Activated naive CD4-positive, alpha-beta T cell treated with anti-CD3 and anti-CD28 coated beads, Interleukin-2, amount 50 U/mL, for 24 hours (primary cell): ENCODE measurements at regions not wholly inside any gene's neighbourhood (a gene's known extent, or its start where the extent isn't known, plus 50 kb on each side); places are given as distances from the start of the nearest gene placed in this dataset.

Experiments used
- H3K27ac Mint-ChIP-seq: one replicate; pipeline ENCODE4 v1.8.0; 2021; ENCODE audit warnings: mild to moderate bottlenecking, mixed read lengths
- H3K27me3 Mint-ChIP-seq: one replicate; pipeline ENCODE4 v1.8.0; 2021; ENCODE audit warnings: mixed read lengths
- H3K36me3 Mint-ChIP-seq: one replicate; pipeline ENCODE4 v1.8.0; 2021; ENCODE audit warnings: mixed read lengths
- H3K4me1 Mint-ChIP-seq: one replicate; pipeline ENCODE4 v1.8.0; 2021; ENCODE audit warnings: mixed read lengths
- H3K4me3 Mint-ChIP-seq: one replicate; pipeline ENCODE4 v1.8.0; 2021; ENCODE audit warnings: mild to moderate bottlenecking, mixed read lengths
- H3K9me3 Mint-ChIP-seq: one replicate; pipeline ENCODE4 v1.8.0; 2021; ENCODE audit warnings: mixed read lengths

DNA sequence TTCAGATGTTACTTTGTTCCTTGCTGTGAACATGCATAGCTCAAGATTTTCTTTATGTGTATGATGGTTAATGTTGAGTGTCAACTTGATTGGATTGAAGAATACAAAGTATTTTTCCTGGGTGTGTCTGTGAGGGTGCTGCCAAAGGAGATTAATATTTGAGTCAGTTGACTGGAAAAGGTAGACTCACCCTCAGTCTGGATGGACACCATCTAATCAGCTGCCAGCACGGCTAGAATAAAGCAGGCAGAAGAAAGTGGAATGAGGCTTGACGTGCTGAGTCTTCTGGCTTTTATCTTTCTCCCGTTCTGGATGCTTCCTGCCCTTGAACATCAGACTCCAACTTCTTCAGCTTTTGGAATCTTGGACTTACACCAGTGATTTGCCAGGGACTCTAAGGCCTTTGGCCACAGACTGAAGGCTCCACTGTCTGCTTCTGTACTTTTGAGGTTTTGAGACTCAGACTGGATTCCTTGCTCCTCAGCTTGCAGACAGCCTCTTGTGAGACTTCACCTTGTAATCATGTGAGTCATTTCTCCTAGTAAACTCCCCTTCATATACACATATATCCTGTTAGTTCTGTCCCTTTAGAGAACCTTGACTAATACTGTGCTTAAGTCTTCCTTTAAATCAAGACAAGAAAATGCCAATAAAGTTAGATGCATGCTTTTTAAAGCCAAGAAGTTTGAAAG lies 626.6 kb downstream of the KCNT2 start:
- no peaks in the 10 kb centered on the region for H3K9me3 Mint-ChIP-seq
- no peak overlapping the region for H3K4me3 Mint-ChIP-seq
- no peak overlapping the region for H3K27ac Mint-ChIP-seq
- no peaks in the 10 kb centered on the region for H3K36me3 Mint-ChIP-seq
- no peaks in the 10 kb centered on the region for H3K27me3 Mint-ChIP-seq
- H3K4me1 Mint-ChIP-seq: no peaks in the 10 kb centered on the region

DNA sequence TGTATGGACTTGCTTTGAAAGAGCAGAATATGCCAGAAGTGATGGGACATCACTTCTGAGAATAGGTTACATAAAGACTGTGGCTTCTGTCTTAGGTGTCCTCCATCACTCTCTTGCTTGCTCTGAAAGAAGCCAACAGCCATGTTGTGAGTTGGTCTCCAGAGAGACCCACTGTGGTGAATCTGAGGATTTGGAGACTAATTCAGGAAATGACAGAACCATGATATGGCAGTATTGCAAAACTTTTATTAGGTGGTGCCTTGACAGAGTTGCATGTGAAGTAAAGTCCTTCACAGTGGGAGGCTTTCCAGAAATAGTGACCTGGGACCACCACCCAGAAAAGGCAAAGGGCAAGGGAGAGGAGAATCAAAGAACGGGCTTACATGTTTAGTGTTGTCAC lies 628.6 kb downstream of the KCNT2 start:
- no peaks in the 10 kb centered on the region for H3K36me3 Mint-ChIP-seq
- no peaks in the 10 kb centered on the region for H3K27me3 Mint-ChIP-seq
- H3K27ac Mint-ChIP-seq: no peak overlapping the region
- H3K4me3 Mint-ChIP-seq: no peak overlapping the region
- H3K9me3 Mint-ChIP-seq: no peaks in the 10 kb centered on the region
- no peaks in the 10 kb centered on the region for H3K4me1 Mint-ChIP-seq

DNA sequence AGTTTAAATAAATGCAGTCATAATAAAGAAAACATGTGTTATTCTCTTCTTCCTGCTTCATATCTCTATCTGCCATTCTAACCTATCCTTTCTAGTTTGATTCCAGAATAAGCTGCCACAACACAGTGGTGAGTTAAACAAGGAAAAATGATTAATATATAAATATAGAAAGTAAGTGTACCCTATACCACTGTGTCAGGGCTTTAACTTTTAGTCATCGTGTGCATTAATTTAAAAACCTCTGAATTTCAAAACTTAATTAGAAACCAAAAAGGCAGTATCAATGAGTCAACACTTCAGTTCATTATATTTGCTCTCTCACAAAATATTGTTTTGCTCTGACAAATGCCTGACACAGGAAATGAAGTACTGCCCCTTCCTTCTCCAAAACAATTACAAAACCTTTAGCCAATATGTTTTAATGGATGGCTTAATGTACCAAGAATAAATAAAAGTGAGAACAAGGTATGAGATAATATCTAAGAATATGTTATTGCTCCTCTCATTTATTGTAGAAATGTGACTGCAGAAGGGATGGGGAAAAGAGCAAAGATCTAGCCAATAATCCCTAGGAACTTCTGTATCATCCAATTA lies 634.8 kb downstream of the KCNT2 start:
- Mint-ChIP-seq H3K4me3 (no peak overlapping the region), H3K36me3 (no peaks in the 10 kb centered on the region), H3K9me3 (no peaks in the 10 kb centered on the region), H3K27me3 (no peaks in the 10 kb centered on the region), H3K27ac (no peak overlapping the region), H3K4me1 (no peaks in the 10 kb centered on the region)

DNA sequence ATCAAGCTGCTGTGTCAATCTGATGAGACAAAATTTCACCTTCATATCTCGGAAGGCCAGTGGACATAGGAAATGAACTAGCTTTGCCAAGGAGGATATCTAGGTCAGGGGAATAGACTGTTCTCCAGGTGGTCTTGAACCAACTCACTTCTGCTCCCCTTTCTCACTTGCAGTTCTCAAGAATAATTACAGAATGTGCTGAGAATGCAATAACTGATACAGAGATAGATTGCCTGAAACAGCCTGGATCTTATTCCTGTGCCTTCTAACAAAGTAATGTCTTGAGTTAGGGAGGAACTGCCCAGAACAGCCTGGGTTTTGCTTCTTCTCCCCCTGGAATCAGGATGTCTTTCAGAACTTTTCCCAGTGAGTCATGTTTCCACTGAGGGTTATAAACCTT lies 636.7 kb downstream of the KCNT2 start:
- Mint-ChIP-seq H3K4me3 (no peak overlapping the region), H3K36me3 (no peaks in the 10 kb centered on the region), H3K27me3 (no peaks in the 10 kb centered on the region), H3K4me1 (no peaks in the 10 kb centered on the region), H3K9me3 (no peaks in the 10 kb centered on the region), H3K27ac (no peak overlapping the region)

DNA sequence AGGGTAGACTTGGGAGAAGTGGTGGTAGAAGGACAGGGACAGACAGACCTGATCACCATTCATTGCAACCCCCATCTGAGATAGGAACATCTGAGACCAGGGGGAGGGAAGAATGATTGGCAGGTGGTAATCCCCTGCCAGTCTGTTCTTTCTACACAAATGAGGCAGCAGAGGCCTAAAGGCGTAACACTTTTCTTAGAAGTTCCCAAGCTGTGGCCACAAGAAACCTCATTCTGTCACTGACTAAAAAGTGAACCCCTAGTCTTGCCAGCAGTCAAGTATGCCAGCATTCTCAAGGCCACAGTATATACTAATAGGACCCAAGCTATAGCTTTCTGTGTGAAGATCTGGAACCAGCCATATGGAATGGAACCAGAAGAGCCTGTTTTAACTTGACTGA lies 638.0 kb downstream of the KCNT2 start:
- no peaks in the 10 kb centered on the region for H3K9me3 Mint-ChIP-seq
- no peaks in the 10 kb centered on the region for H3K27me3 Mint-ChIP-seq
- no peak overlapping the region for H3K4me3 Mint-ChIP-seq
- H3K27ac Mint-ChIP-seq: no peak overlapping the region
- no peaks in the 10 kb centered on the region for H3K4me1 Mint-ChIP-seq
- H3K36me3 Mint-ChIP-seq: no peaks in the 10 kb centered on the region

DNA sequence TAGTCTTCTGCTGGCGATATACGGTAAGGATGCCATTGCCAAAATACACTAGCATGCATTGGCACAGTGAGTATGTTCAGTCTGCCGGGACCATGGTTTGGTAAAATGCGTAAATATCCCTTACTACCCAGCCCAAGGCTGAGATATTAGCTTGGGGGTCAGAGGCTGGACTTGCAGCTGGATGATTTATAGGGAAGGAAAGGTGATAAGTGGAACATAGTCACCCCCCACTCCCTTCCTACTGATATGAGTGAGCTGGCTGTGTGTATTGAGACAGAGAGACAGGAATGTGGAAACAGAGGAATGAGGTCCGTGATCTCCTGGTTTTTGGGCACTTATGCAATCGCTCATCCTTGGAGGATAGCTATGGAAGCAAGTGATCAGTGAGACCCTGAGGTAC lies 642.8 kb downstream of the KCNT2 start:
- Mint-ChIP-seq H3K27ac (no peak overlapping the region), H3K4me3 (no peak overlapping the region), H3K36me3 (no peaks in the 10 kb centered on the region), H3K4me1 (no peaks in the 10 kb centered on the region), H3K27me3 (no peaks in the 10 kb centered on the region), H3K9me3 (no peaks in the 10 kb centered on the region)

DNA sequence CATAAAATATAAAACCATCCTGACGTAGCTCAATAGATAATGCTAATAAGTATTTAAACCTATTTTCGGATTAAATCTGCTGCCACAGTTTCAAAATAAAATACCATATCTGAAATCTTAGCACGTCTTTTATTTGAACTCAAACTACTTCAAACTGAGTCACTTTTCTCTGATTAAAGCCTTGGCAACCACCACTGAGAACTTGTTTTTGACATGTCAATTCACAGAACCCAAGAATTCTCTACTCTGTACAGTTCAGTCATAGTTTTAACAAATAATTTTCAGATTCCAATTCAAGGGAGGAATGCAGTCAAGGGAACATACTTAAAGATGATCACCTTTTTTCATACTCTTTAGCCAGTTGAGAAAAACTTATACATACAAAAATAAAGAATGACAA lies 643.2 kb downstream of the KCNT2 start:
- Mint-ChIP-seq H3K4me3 (no peak overlapping the region), H3K4me1 (no peaks in the 10 kb centered on the region), H3K27me3 (no peaks in the 10 kb centered on the region), H3K27ac (no peak overlapping the region), H3K9me3 (no peaks in the 10 kb centered on the region), H3K36me3 (no peaks in the 10 kb centered on the region)

DNA sequence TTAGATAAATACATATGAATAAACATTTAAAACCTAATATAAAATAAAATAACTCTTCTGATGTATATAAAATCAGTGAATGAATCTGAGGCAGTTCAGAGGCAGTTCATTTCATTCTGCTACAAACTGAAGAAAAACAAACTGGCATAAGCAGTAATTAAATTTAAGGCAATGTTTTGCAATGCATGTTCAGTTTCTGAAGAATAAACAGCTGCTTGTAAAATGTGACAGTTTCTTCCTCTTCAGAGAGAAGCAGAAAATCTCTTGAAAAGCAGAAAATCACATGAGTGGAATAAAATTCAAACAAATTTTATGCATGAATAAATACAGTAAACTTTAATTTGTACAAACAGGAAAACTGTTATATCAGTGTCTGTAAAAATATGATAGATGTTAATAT lies 643.7 kb downstream of the KCNT2 start:
- H3K9me3 Mint-ChIP-seq: no peaks in the 10 kb centered on the region
- no peak overlapping the region for H3K4me3 Mint-ChIP-seq

DNA sequence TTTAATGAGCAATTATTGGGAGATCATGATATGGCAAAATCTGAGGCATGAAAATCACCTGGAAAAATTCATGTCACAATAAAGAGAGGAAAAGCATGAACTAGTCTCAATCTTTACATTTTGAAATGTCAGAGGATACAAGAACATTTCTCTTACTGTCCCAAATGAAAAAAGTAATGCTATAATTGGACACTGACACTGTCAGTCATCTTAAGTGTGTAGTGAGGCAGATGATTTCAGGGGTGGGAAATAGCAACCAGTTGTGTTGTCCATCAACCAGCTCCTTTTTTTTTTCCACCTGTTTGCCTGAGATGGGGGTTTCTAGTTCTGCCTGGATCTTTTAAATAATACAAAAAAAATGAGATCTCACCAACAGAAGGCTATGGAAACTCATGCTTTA lies 646.2 kb downstream of the KCNT2 start:
- H3K27me3 Mint-ChIP-seq: no peaks in the 10 kb centered on the region

More for the DNA sequence above, 643.7 kb downstream of the KCNT2 start:
- Mint-ChIP-seq H3K27me3 (no peaks in the 10 kb centered on the region), H3K36me3 (no peaks in the 10 kb centered on the region), H3K4me1 (no peaks in the 10 kb centered on the region), H3K27ac (no peak overlapping the region)

DNA sequence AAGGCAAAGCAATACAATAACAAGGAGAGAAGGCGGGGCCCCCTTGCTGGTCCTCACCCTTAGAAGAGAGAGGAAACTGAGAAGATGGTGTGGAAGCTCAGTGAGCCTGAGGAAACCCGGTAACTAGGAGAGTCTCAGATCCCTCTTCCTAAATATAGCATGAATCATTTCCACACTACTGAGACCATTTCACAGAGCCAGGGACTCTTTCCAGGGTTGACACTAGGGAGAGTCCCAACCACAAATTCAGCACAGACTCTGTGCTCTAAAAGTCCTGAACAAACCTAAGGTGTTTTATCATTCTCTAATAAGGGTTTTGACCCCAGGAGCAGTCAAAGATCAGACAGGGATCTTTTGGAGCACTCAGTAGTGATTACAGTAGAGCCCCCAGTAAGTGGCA lies 647.7 kb downstream of the KCNT2 start:
- Mint-ChIP-seq H3K4me1 (no peaks in the 10 kb centered on the region), H3K27ac (no peak overlapping the region), H3K4me3 (no peak overlapping the region), H3K27me3 (no peaks in the 10 kb centered on the region), H3K36me3 (no peaks in the 10 kb centered on the region), H3K9me3 (no peaks in the 10 kb centered on the region)

More for the DNA sequence above, 646.2 kb downstream of the KCNT2 start:
- no peak overlapping the region for H3K27ac Mint-ChIP-seq
- no peaks in the 10 kb centered on the region for H3K36me3 Mint-ChIP-seq
- no peaks in the 10 kb centered on the region for H3K4me1 Mint-ChIP-seq
- no peaks in the 10 kb centered on the region for H3K9me3 Mint-ChIP-seq
- no peak overlapping the region for H3K4me3 Mint-ChIP-seq

DNA sequence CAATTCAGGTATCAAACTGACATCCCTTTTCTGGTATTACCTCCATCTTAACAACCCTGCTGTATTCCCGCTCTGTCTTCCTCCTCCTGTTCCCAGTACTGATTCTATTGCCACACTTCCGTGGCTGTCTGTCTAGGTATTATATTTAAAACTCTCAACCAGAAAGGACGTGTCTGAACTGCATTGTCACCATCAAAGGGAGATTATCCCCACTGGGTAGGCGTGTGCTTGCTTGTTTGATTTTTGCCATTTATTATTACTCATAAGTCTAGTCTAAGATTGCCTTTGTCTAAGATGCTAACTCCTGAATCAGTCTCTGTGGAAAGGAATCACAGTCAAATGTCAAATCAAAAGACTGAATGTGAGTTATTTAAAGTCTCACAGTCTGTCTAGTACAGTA lies 650.1 kb downstream of the KCNT2 start:
- H3K27ac Mint-ChIP-seq: no peak overlapping the region
- no peaks in the 10 kb centered on the region for H3K9me3 Mint-ChIP-seq
- no peak overlapping the region for H3K4me3 Mint-ChIP-seq
- no peaks in the 10 kb centered on the region for H3K36me3 Mint-ChIP-seq
- no peaks in the 10 kb centered on the region for H3K4me1 Mint-ChIP-seq
- no peaks in the 10 kb centered on the region for H3K27me3 Mint-ChIP-seq

DNA sequence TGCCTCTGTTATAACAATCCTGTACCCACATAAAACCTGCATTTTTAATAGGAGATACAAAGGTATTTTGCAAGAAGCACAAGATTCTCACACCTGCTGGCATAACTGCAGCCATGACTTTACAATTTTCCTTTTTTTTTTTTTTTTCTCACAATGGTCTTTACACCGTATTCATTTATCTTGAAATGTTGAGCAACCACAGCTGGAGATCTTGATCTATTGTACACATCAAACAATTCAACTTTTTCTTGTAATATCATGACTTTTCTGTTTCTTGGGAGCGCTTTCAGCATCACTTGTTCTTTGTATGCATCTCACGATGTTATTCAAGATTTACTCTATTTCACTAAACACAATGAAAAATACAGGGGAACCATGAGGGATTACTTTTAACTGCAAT lies 651.4 kb downstream of the KCNT2 start:
- Mint-ChIP-seq H3K27ac (no peak overlapping the region), H3K4me1 (no peaks in the 10 kb centered on the region), H3K27me3 (no peaks in the 10 kb centered on the region), H3K36me3 (no peaks in the 10 kb centered on the region), H3K9me3 (no peaks in the 10 kb centered on the region), H3K4me3 (no peak overlapping the region)

DNA sequence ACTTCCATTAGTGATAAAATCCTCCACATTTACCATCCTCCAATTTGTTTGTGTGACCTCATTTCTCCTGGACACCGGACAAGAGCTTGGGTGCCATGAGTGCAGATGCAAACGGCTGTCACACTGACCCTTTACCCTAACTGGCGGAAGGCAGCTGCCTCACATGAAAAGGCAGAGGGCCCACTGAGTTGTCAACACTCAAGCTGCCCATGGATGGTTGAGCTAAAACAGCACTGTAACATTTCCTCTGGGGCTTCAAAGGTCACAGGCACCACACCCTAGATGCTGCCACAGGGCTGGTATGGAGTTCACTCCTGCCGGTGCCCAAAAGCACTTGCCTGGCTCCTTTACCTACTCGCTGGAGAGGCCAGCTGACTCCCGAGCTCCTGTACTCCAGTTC lies 653.4 kb downstream of the KCNT2 start:
- no peaks in the 10 kb centered on the region for H3K36me3 Mint-ChIP-seq
- no peaks in the 10 kb centered on the region for H3K27me3 Mint-ChIP-seq
- H3K27ac Mint-ChIP-seq: no peak overlapping the region
- H3K4me3 Mint-ChIP-seq: no peak overlapping the region
- H3K4me1 Mint-ChIP-seq: no peaks in the 10 kb centered on the region
- no peaks in the 10 kb centered on the region for H3K9me3 Mint-ChIP-seq

DNA sequence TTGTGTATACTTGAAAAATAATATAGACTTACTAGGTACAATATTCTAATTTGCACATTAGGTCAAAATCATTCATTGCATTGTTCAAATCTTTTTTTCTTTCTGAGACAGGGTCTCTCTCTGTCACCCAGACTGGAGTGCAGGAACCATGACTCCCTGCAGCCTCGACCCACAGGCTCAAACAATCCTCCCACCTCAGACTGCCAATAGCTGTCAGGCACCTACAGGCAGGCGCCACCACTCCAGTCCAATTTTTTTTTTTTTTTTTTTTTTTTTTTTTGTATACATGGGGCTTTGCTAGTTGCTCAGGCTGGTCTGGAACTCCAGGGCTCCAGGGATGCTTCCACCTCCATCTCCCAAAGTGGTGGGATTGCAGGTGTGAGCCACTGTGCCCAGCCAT lies 656.9 kb downstream of the KCNT2 start:
- H3K4me3 Mint-ChIP-seq: no peak overlapping the region
- no peak overlapping the region for H3K27ac Mint-ChIP-seq
- no peaks in the 10 kb centered on the region for H3K9me3 Mint-ChIP-seq
- H3K4me1 Mint-ChIP-seq: no peaks in the 10 kb centered on the region
- no peaks in the 10 kb centered on the region for H3K27me3 Mint-ChIP-seq
- no peaks in the 10 kb centered on the region for H3K36me3 Mint-ChIP-seq

DNA sequence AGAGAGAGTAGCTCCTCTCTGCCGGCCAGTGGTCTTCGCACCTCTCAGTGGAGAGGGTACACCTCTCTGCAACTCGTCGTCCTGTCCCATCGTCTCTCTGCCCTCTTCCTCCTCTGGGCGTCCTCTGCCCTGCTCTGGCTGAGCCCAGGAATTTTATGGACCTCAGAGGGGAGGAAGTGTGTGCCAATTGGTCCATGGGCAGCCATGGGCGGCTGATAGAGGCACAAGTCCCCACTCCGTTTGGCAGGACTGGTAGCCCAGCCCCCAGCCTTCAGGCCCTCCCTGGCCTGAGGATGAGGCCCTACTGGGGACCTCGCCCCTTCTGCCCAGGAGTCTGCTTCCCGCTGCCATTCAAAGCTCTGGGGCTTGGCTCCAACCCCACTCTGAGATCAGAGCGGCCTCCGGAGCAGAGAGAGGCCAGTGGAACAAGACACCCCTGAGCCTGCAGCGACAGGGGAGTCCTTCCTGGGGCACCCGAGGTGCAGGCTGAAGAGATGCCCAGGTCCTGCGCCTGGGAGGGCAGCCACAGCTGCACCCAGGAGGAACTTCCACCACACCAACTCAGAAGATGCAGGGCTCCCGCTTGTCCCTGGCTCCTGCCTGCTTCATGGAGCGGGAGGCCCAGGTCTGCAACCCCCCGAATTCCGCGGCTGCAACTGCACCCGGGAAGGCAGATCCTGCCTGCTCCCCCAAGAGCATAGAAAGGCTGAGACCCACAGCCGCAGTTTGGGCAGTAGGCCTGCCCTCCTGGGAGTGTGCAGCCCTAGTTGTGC lies 659.9 kb downstream of the KCNT2 start:
- no peak overlapping the region for H3K4me3 Mint-ChIP-seq
- H3K9me3 Mint-ChIP-seq: no peaks in the 10 kb centered on the region
- H3K36me3 Mint-ChIP-seq: no peaks in the 10 kb centered on the region
- H3K4me1 Mint-ChIP-seq: no peaks in the 10 kb centered on the region
- no peak overlapping the region for H3K27ac Mint-ChIP-seq
- H3K27me3 Mint-ChIP-seq: no peaks in the 10 kb centered on the region

DNA sequence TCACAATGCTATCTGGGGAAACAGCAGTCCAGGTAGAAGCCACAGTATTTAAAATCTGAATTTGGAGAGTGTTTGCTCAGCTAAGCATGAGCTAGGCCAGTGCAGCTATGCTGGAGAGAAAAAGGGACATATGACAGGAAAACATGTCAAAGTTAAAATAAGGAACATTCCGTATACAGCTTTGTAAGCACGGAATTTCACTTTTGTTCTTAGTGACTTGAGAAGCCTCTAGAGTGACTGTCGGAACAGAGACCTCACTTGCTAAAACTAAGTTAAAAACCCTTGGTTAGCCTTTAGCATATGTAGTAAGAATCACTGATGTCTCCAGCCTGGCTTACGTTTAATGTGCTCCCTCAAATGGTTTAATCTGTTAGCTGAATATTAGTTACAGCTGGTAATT lies 661.7 kb downstream of the KCNT2 start:
- no peak overlapping the region for H3K27ac Mint-ChIP-seq
- no peaks in the 10 kb centered on the region for H3K36me3 Mint-ChIP-seq
- no peaks in the 10 kb centered on the region for H3K9me3 Mint-ChIP-seq
- no peak overlapping the region for H3K4me3 Mint-ChIP-seq
- no peaks in the 10 kb centered on the region for H3K27me3 Mint-ChIP-seq
- H3K4me1 Mint-ChIP-seq: no peaks in the 10 kb centered on the region
